HCT116 (cell line): ENCODE measurements at regions not wholly inside any gene's neighbourhood (a gene's known extent, or its start where the extent isn't known, plus 50 kb on each side); places are given as distances from the start of the nearest gene placed in this dataset.

Experiments
- ATAC-seq: fragments of 200-7000 bp; cut with Tn5 transposase; 2 replicates; pipeline ENCODE4 v1.9.1; 2020; ENCODE audit warnings: mild to moderate bottlenecking, moderate library complexity
- BruUV-seq: library from RNA; stranded (reverse); fragments of 400-500 nt; replicated peaks from 2 replicates; lab custom pipeline; 2021; lab: Mats Ljungman, UMichigan
- CTCF ChIA-PET: fragments of 300-600 bp; sonication (Branson Sonifier 250); formaldehyde crosslinking; loops from one replicate; lab custom pipeline; 2021; ENCODE audit warnings: antibody characterized with exemption; lab: Charles Lee
- POLR2A ChIA-PET: fragments of 300-600, 350-600 bp; sonication (Branson Sonifier 250); formaldehyde crosslinking; loops from one replicate; lab custom pipeline; 2021; ENCODE audit warnings: antibody characterized with exemption; lab: Charles Lee
- RAD21 ChIA-PET, 2 experiments: fragments of 300-600 bp; sonication (Branson Sonifier 250); formaldehyde crosslinking; loops; one replicate each; lab custom pipeline; 2023; ENCODE audit warnings: low total read pairs in 2 of 2; ENCODE audit not compliant: uncharacterized antibody in 2 of 2, unreplicated experiment in 2 of 2, low non-redundant PET in 1 of 2; lab: Charles Lee
- DNase-seq: peaks from one replicate; pipeline ENCODE4 v3.0.0-alpha.2; 2010; ENCODE audit warnings: low read depth, low spot score
- H2AFZ ChIP-seq: fragments of 200-600 bp; shearing (Covaris generic), sonication (generic); 2 replicates; pipeline ENCODE4 v1.6.1; 2017; ENCODE audit warnings: low read depth, mixed run types, mixed read lengths, antibody characterized with exemption, low read length; ENCODE audit not compliant: poor library complexity, severe bottlenecking
- H3K27ac ChIP-seq: 2 replicates; pipeline ENCODE4 v1.5.1; 2012; ENCODE audit warnings: low read depth, low read length
- H3K27me3 ChIP-seq: fragments of 200-600 bp; sonication (generic); 2 replicates; pipeline ENCODE4 v1.6.1; 2016; ENCODE audit warnings: mixed run types, low read length, mixed read lengths; ENCODE audit not compliant: insufficient read depth
- H3K36me3 ChIP-seq, 2 experiments: fragments of 200-500 bp in 1 of 2; fragments of 200-600 bp in 1 of 2; sonication (Bioruptor generic) in 1 of 2; sonication (generic) in 1 of 2; 2 replicates each; pipeline versions ENCODE4 v1.5.1 to v1.6.1; 2014 to 2016; ENCODE audit warnings: low read length in 2 of 2, inconsistent platforms in 1 of 2, mixed read lengths in 1 of 2, mixed run types in 1 of 2; ENCODE audit not compliant: insufficient read depth in 2 of 2, control insufficient read depth in 1 of 2
- H3K4me1 ChIP-seq, 2 experiments: fragments of 200-600 bp in 1 of 2; sonication (generic) in 1 of 2; 2 replicates each; pipeline versions ENCODE4 v1.5.1 to v1.6.1; 2012 to 2017; ENCODE audit warnings: low read length in 2 of 2, inconsistent platforms in 1 of 2, mild to moderate bottlenecking in 1 of 2, mixed read lengths in 1 of 2, mixed run types in 1 of 2, moderate library complexity in 1 of 2; ENCODE audit not compliant: insufficient read depth in 2 of 2, control insufficient read depth in 1 of 2
- H3K4me2 ChIP-seq: fragments of 200-600 bp; sonication (generic); 2 replicates; pipeline ENCODE4 v1.6.1; 2017; ENCODE audit warnings: mixed run types, low read length, mixed read lengths
- H3K4me3 ChIP-seq, 2 experiments: fragments of 200-600 bp in 1 of 2; sonication (generic) in 1 of 2; replicated peaks in 1 of 2; 2 replicates each; pipeline ENCODE4 v1.5.1; 2011 to 2016; ENCODE audit warnings: low read length in 2 of 2, control low read depth in 1 of 2, low read depth in 1 of 2, mild to moderate bottlenecking in 1 of 2, mixed read lengths in 1 of 2, mixed run types in 1 of 2
- H3K79me2 ChIP-seq: fragments of 200-600 bp; sonication (generic); 2 replicates; pipeline ENCODE4 v1.6.1; 2017; ENCODE audit warnings: mild to moderate bottlenecking, mixed run types, low read length, moderate library complexity, mixed read lengths; ENCODE audit not compliant: insufficient read depth
- H3K9ac ChIP-seq: fragments of 200-600 bp; sonication (generic); 2 replicates; pipeline ENCODE4 v1.6.1; 2016; ENCODE audit warnings: low read length, mixed read lengths
- H3K9me2 ChIP-seq: fragments of 200-600 bp; sonication (generic), shearing (Covaris generic); 2 replicates; pipeline ENCODE4 v1.6.1; 2017; ENCODE audit warnings: mixed run types, mild to moderate bottlenecking, moderate library complexity; ENCODE audit not compliant: insufficient read depth
- H3K9me3 ChIP-seq, 2 experiments: fragments of 200-500 bp in 1 of 2; fragments of 200-600 bp in 1 of 2; sonication (Bioruptor generic) in 1 of 2; sonication (generic) in 1 of 2; 2 replicates each; pipeline ENCODE4 v1.6.1; 2014 to 2017; ENCODE audit warnings: low read length in 2 of 2, mixed read lengths in 2 of 2, inconsistent platforms in 1 of 2, low read depth in 1 of 2, mild to moderate bottlenecking in 1 of 2, mixed run types in 1 of 2, moderate library complexity in 1 of 2; ENCODE audit not compliant: control insufficient read depth in 1 of 2, insufficient read depth in 1 of 2
- H4K20me1 ChIP-seq: fragments of 200-600 bp; sonication (generic), shearing (Covaris generic); 2 replicates; pipeline ENCODE4 v1.6.1; 2017; ENCODE audit warnings: mixed run types, mild to moderate bottlenecking, moderate library complexity; ENCODE audit not compliant: insufficient read depth
- CEBPB ChIP-seq: IDR thresholded peaks from 2 replicates; pipeline ENCODE4 v1.6.1; 2012; ENCODE audit warnings: low read depth
- ELF1 ChIP-seq: IDR thresholded peaks from 2 replicates; pipeline ENCODE4 v1.6.1; 2012; ENCODE audit warnings: low read depth, borderline replicate concordance
- EZH2 ChIP-seq: fragments of 200-600 bp; sonication (generic); IDR thresholded peaks from 2 replicates; pipeline ENCODE4 v1.6.1; 2017; ENCODE audit warnings: antibody characterized with exemption, mixed run types
- EZH2phosphoT487 ChIP-seq: fragments of 200-600 bp; IDR thresholded peaks from 2 replicates; pipeline ENCODE4 v1.6.1; 2018; ENCODE audit warnings: antibody characterized with exemption, borderline replicate concordance
- MAX ChIP-seq: IDR thresholded peaks from 2 replicates; pipeline ENCODE4 v1.6.1; 2012
- RAD21 ChIP-seq: IDR thresholded peaks from 2 replicates; pipeline ENCODE4 v1.6.1; 2012; ENCODE audit warnings: low read depth, mild to moderate bottlenecking
- REST ChIP-seq: IDR thresholded peaks from 2 replicates; pipeline ENCODE4 v1.6.1; 2012; ENCODE audit warnings: low read depth
- SRF ChIP-seq: IDR thresholded peaks from 2 replicates; pipeline ENCODE4 v1.6.1; 2012; ENCODE audit warnings: low read depth
- intact Hi-C: fragments of 100-400 bp; cut with micrococcal nuclease; formaldehyde crosslinking; loops from 2 replicates; pipeline ENCODE4 v1.10.0; 2022

- TF ChIP-seq REST (peak; percentile 88), EZH2 (no peak)
- intact Hi-C loops, result no loop called here
- no TSS peak for BruUV-seq
- H2AFZ ChIP-seq, result no peak overlapping the region
- ChIA-PET RAD21 (no interaction called here), POLR2A (no interaction called here), CTCF (no interaction called here)
- H3K27ac ChIP-seq, result no peak overlapping the region
- no peaks in the 10 kb centered on the region for H3K4me1 ChIP-seq
- no peak overlapping the region for H3K9ac ChIP-seq
- DNase-seq (peak; percentile 3), ATAC-seq (peak; percentile 47; the same call in 1 of the 2 replicates)
- H3K4me3 ChIP-seq, result no peak overlapping the region
- no peaks in the 10 kb centered on the region for H3K9me3 ChIP-seq
- H3K27me3 ChIP-seq, result peaks cover 46% of the 10 kb centered on the region
- no peaks in the 10 kb centered on the region for H3K36me3 ChIP-seq
- no peaks in the 10 kb centered on the region for H3K9me2 ChIP-seq
- H3K4me2 ChIP-seq, result no peak overlapping the region
- H4K20me1 ChIP-seq, result no peaks in the 10 kb centered on the region
- H3K79me2 ChIP-seq, result no peaks in the 10 kb centered on the region
Measured at GRCh38 chr16:22641131-22641628, 130.5 kb downstream of the NPIPB5 start.

- H3K27ac ChIP-seq, result no peak overlapping the region
- H3K27me3 ChIP-seq, result peaks cover 60% of the 10 kb centered on the region
- H3K79me2 ChIP-seq, result no peaks in the 10 kb centered on the region
- TF ChIP-seq CEBPB (no peak), SRF (no peak), RAD21 (no peak), EZH2phosphoT487 (no peak), REST (no peak), MAX (no peak), ELF1 (no peak)
- no TSS peak for BruUV-seq
- H3K4me2 ChIP-seq, result no peak overlapping the region
- H3K4me3 ChIP-seq, result no peak overlapping the region
- intact Hi-C loops, result no loop called here
- ATAC-seq, result no peak
- CTCF ChIA-PET, result no interaction called here
- no peaks in the 10 kb centered on the region for H3K4me1 ChIP-seq
- H3K9ac ChIP-seq, result no peak overlapping the region
- no peaks in the 10 kb centered on the region for H3K9me2 ChIP-seq
- H3K9me3 ChIP-seq, result no peaks in the 10 kb centered on the region
- POLR2A ChIA-PET, result no interaction called here
- no peaks in the 10 kb centered on the region for H3K36me3 ChIP-seq
- no peak overlapping the region for H2AFZ ChIP-seq
- no peak for DNase-seq
- RAD21 ChIA-PET, result no interaction called here
- no peaks in the 10 kb centered on the region for H4K20me1 ChIP-seq
Measured at GRCh38 chr16:22642416-22643088, 131.9 kb downstream of the NPIPB5 start.
